Caco-2 (cell line): ENCODE measurements at regions not wholly inside any gene's neighbourhood (a gene's known extent, or its start where the extent isn't known, plus 50 kb on each side); places are given as distances from the start of the nearest gene placed in this dataset.

Experiments used
- BruUV-seq: library from RNA; stranded (reverse); fragments of 400-500 nt; replicated peaks from 2 replicates; lab custom pipeline; 2021; lab: Mats Ljungman, UMichigan
- CTCF ChIA-PET: fragments of 300-600 bp; sonication (Branson Sonifier 250); formaldehyde crosslinking; loops from one replicate; lab custom pipeline; 2022; ENCODE audit warnings: antibody characterized with exemption; lab: Charles Lee
- POLR2A ChIA-PET: fragments of 300-600 bp; sonication (Branson Sonifier 250); formaldehyde crosslinking; loops from one replicate; lab custom pipeline; 2022; ENCODE audit warnings: antibody characterized with exemption; lab: Charles Lee
- DNase-seq, 2 experiments: peaks; one replicate each; pipeline versions ENCODE4 v3.0.0 to v3.0.0-alpha.2; 2020 to 2022
- H3K27me3 ChIP-seq: replicated peaks from 2 replicates; pipeline ENCODE4 v1.6.0; 2011; ENCODE audit warnings: low read length; ENCODE audit not compliant: control insufficient read depth, insufficient read depth
- H3K36me3 ChIP-seq: 2 replicates; pipeline ENCODE4 v1.5.1; 2011; ENCODE audit warnings: low read length; ENCODE audit not compliant: control insufficient read depth, insufficient read depth
- H3K4me1 ChIP-seq: fragments of 250-450 bp; sonication (Bioruptor Pico); 2 replicates; pipeline ENCODE4 v1.5.1; 2020; ENCODE audit warnings: mild to moderate bottlenecking
- H3K4me3 ChIP-seq: 2 replicates; pipeline ENCODE4 v1.5.1; 2011; ENCODE audit warnings: low read depth, mild to moderate bottlenecking, control low read depth, low read length
- H3K9me3 ChIP-seq: fragments of 250-450 bp; sonication (Bioruptor Pico); 2 replicates; pipeline ENCODE4 v1.5.1; 2020; ENCODE audit warnings: mild to moderate bottlenecking, moderate library complexity
- H3K27ac Mint-ChIP-seq: one replicate; pipeline ENCODE4 v1.8.0; 2022; ENCODE audit warnings: mixed read lengths; ENCODE audit not compliant: unreplicated experiment
- H3K27me3 Mint-ChIP-seq: one replicate; pipeline ENCODE4 v1.8.0; 2022; ENCODE audit warnings: mixed read lengths; ENCODE audit not compliant: insufficient read depth, unreplicated experiment
- H3K36me3 Mint-ChIP-seq: one replicate; pipeline ENCODE4 v1.8.0; 2022; ENCODE audit warnings: mild to moderate bottlenecking, mixed read lengths; ENCODE audit not compliant: insufficient read depth, unreplicated experiment
- H3K4me1 Mint-ChIP-seq: one replicate; pipeline ENCODE4 v1.8.0; 2022; ENCODE audit warnings: low read depth, mixed read lengths; ENCODE audit not compliant: unreplicated experiment
- H3K4me3 Mint-ChIP-seq: one replicate; pipeline ENCODE4 v1.8.0; 2022; ENCODE audit warnings: mild to moderate bottlenecking, moderate library complexity, mixed read lengths; ENCODE audit not compliant: unreplicated experiment
- H3K9me3 Mint-ChIP-seq: one replicate; pipeline ENCODE4 v1.8.0; 2022; ENCODE audit warnings: mixed read lengths; ENCODE audit not compliant: unreplicated experiment
- intact Hi-C: fragments of 100-400 bp; cut with micrococcal nuclease; formaldehyde crosslinking; loops from one replicate; pipeline ENCODE4 v1.10.0; 2022; ENCODE audit not compliant: unreplicated experiment
- TF ChIP-seq, protein P1 (sequence below), 2 experiments: fragments of 200-600 bp in 1 of 2; IDR thresholded peaks; 1 replicate in 1 of 2; 2 replicates in 1 of 2; pipeline versions ENCODE4 v1.5.1 to v1.8.0; 2011 to 2022; ENCODE audit warnings: antibody characterized with exemption in 1 of 2, control low read depth in 1 of 2, inconsistent platforms in 1 of 2, low read depth in 1 of 2, low read length in 1 of 2, mild to moderate bottlenecking in 1 of 2, moderate library complexity in 1 of 2; ENCODE audit not compliant: insufficient read depth in 1 of 2, severe bottlenecking in 1 of 2, unreplicated experiment in 1 of 2

DNA sequence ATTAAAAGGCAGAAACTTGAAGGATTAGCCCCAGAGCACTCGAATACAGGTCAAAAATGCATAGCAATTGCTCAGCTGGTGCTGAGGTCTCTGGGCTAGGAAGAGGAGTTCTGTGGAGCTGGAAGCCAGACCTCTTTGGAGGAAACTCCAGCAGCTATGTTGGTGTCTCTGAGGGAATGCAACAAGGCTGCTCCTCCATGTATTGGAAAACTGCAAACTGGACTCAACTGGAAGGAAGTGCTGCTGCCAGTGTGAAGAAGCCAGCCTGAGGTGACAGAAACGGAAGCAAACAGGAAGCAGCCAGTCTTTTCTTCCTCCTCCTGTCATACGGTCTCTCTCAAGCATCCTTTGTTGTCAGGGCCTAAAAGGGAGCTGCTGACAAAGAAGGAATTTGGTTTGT lies 233.4 kb upstream of the FGGY start:
- Mint-ChIP-seq H3K4me1 (peaks cover 5% of the 10 kb centered on the region), H3K4me3 (no peak overlapping the region), H3K27me3 (no peaks in the 10 kb centered on the region), H3K9me3 (no peaks in the 10 kb centered on the region), H3K36me3 (no peaks in the 10 kb centered on the region), H3K27ac (no peak overlapping the region)
- peaks cover 8% of the 10 kb centered on the region; the same call in 1 of the 2 replicates for H3K4me1 ChIP-seq
- H3K36me3 ChIP-seq, result no peaks in the 10 kb centered on the region
- H3K27me3 ChIP-seq, result no peaks in the 10 kb centered on the region
- ChIA-PET POLR2A (no interaction called here), CTCF (no interaction called here)
- TF ChIP-seq, protein P1, sequence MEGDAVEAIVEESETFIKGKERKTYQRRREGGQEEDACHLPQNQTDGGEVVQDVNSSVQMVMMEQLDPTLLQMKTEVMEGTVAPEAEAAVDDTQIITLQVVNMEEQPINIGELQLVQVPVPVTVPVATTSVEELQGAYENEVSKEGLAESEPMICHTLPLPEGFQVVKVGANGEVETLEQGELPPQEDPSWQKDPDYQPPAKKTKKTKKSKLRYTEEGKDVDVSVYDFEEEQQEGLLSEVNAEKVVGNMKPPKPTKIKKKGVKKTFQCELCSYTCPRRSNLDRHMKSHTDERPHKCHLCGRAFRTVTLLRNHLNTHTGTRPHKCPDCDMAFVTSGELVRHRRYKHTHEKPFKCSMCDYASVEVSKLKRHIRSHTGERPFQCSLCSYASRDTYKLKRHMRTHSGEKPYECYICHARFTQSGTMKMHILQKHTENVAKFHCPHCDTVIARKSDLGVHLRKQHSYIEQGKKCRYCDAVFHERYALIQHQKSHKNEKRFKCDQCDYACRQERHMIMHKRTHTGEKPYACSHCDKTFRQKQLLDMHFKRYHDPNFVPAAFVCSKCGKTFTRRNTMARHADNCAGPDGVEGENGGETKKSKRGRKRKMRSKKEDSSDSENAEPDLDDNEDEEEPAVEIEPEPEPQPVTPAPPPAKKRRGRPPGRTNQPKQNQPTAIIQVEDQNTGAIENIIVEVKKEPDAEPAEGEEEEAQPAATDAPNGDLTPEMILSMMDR (IDR thresholded peaks at IDR 0.05; ENCODE audit: insufficient read depth in 1 of 2, low read depth in 1 of 2, low read length in 1 of 2, severe bottlenecking in 1 of 2, unreplicated experiment in 1 of 2), result no peak
- H3K9me3 ChIP-seq, result no peaks in the 10 kb centered on the region
- H3K4me3 ChIP-seq, result no peak overlapping the region
- BruUV-seq, result no TSS peak
- intact Hi-C loops, result no loop called here
- DNase-seq, result no peak

DNA sequence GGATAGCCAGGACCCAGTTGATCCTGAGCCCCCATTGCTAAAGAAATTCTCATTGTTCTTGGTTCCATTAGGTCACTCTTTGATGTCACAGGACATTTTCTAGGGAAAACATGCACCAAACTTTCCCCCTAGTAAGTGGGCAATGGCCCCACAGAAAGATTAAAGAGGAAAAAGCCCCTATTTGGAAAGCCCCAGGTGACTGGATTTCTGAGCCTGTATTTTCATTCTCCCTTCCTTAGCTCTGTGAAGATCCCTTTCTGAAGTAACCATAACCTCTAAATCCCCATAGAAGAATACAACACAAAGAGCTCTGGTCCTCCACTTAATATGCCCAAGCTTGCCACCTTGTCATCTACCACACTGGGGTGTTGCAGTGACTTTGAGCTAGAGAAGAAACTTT lies 232.3 kb upstream of the FGGY start:
- POLR2A ChIA-PET, result no interaction called here
- intact Hi-C loops, result no loop called here
- Histone ChIP-seq H3K9me3 (no peaks in the 10 kb centered on the region), H3K36me3 (no peaks in the 10 kb centered on the region), H3K4me1 (peaks cover 8% of the 10 kb centered on the region; the same call in 1 of the 2 replicates), H3K27me3 (no peaks in the 10 kb centered on the region), H3K4me3 (no peak overlapping the region)
- Mint-ChIP-seq H3K27ac (no peak overlapping the region), H3K4me3 (no peak overlapping the region), H3K36me3 (no peaks in the 10 kb centered on the region), H3K9me3 (no peaks in the 10 kb centered on the region), H3K27me3 (no peaks in the 10 kb centered on the region), H3K4me1 (peaks cover 5% of the 10 kb centered on the region)
- no peak for DNase-seq
- TF ChIP-seq, protein P1 (IDR thresholded peaks at IDR 0.05; ENCODE audit: insufficient read depth in 1 of 2, low read depth in 1 of 2, low read length in 1 of 2, severe bottlenecking in 1 of 2, unreplicated experiment in 1 of 2), result no peak
- CTCF ChIA-PET, result no interaction called here
- no TSS peak for BruUV-seq

DNA sequence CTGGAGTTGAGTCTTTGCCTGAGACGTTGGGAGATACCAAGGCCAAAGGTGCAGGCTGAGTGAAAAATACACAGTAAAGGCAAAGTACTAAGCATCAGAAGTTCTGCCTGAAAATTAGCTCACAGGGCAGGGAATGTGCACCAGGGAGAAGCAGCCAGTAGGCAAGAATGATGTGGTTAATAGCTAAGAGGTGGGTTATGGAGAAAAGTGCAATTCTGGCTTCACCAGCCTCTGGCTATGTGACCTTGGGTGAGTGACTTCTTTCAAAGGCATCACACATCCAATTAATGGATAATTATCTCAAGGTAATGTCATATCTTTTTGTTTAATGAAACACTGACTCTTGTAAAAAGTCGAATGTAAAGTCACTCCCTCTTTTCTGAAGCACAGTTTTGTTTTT lies 230.7 kb upstream of the FGGY start:
- no peak overlapping the region for H3K27ac Mint-ChIP-seq
- POLR2A ChIA-PET, result no interaction called here
- H3K36me3 ChIP-seq, result no peaks in the 10 kb centered on the region
- no peaks in the 10 kb centered on the region for H3K36me3 Mint-ChIP-seq
- intact Hi-C loops, result no loop called here
- CTCF ChIA-PET, result no interaction called here
- no peaks in the 10 kb centered on the region for H3K27me3 ChIP-seq
- H3K4me1 ChIP-seq, result peaks cover 8% of the 10 kb centered on the region; the same call in 1 of the 2 replicates
- H3K4me1 Mint-ChIP-seq, result peaks cover 5% of the 10 kb centered on the region
- no peaks in the 10 kb centered on the region for H3K9me3 Mint-ChIP-seq
- H3K27me3 Mint-ChIP-seq, result no peaks in the 10 kb centered on the region
- DNase-seq, result no peak
- H3K4me3 Mint-ChIP-seq, result no peak overlapping the region
- TF ChIP-seq, protein P1 (IDR thresholded peaks at IDR 0.05; ENCODE audit: insufficient read depth in 1 of 2, low read depth in 1 of 2, low read length in 1 of 2, severe bottlenecking in 1 of 2, unreplicated experiment in 1 of 2), result no peak
- no TSS peak for BruUV-seq
- no peaks in the 10 kb centered on the region for H3K9me3 ChIP-seq
- H3K4me3 ChIP-seq, result no peak overlapping the region
